GM19455 (cell line): ENCODE measurements at regions not wholly inside any gene's neighbourhood (a gene's known extent, or its start where the extent isn't known, plus 50 kb on each side); places are given as distances from the start of the nearest gene placed in this dataset.
"Not testable (repeated sequence)": the region's sequence is repeated elsewhere in the genome, so short reads cannot be mapped to it uniquely, and the experiment has no call there.

Experiments
- ATAC-seq: cut with Tn5 transposase; IDR thresholded peaks from one replicate; pipeline ENCODE4 v1.9.1; 2021; ENCODE audit not compliant: unreplicated experiment

DNA sequence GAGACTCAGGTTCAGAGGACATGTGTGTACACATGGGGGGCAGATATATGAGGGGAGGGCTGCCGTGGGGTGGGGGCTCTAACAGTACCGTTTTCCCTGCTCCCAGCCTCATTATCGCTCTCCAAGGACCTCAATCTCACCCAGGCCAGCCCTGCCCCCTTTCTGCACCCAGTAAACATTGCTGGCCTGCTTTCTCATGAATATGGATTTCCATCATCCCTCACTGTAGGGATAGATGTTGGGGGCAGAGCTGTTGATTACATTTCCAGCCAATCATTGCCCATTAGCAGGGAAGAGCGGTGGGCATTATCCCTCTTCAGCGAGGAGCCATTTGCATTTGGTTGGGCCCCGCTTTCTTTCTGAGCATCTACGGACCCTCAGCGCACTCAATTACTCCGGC lies 273.8 kb downstream of the RPS6KC1 start:
- no peak for ATAC-seq

DNA sequence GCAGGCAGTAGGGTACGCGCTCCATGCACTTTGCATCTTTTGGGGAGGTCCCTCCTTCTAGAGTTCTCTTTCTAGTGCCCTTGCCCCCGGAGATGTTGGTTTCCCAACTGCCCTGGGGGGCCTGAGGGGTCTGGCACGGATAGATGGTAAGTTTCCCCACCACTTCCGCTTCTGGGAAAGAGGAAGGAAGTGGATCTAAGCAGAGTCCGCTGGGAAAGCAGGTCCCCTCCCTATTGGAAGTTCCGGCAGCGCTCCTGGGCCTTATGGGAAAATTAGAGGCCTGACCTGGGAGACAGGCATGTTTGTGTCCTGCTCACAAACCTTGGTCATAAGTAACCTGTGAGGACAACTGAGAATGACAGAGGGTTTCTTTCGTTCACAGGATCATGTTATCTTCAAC lies 274.4 kb downstream of the RPS6KC1 start:
- no peak for ATAC-seq

DNA sequence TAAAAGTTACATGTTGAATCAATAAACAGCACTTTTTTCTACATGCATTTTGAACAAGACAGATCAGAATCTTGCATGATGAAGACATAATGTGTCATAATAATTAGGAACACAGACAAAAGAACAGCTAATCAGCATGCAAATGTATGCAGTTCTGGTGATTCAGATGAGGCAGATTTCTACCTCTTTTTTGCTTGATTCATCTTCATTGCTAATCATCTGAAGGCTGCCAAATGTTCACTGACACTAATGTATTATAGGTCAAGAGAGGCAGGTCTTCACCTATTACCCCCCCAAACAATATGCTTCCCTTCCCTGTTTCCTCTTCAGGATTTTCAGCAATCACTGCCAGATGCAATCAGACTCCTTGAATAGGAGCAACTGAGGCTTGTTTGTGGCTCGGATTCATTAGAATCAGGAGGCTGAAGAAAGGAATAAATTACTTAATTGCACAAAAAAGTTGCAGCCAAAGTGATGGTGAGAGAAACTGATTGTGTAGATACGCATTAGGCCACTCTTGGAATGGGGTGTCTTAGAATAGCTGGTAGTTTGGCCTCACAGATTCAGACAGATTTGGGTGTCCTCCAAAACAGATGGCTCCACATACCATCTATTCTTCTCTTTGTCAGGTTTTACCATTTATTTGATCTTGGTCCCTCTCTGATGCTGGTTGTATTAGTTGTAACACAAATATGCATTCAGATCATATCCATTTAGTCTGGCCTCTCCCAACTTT lies 275.4 kb downstream of the RPS6KC1 start:
- no peak for ATAC-seq

DNA sequence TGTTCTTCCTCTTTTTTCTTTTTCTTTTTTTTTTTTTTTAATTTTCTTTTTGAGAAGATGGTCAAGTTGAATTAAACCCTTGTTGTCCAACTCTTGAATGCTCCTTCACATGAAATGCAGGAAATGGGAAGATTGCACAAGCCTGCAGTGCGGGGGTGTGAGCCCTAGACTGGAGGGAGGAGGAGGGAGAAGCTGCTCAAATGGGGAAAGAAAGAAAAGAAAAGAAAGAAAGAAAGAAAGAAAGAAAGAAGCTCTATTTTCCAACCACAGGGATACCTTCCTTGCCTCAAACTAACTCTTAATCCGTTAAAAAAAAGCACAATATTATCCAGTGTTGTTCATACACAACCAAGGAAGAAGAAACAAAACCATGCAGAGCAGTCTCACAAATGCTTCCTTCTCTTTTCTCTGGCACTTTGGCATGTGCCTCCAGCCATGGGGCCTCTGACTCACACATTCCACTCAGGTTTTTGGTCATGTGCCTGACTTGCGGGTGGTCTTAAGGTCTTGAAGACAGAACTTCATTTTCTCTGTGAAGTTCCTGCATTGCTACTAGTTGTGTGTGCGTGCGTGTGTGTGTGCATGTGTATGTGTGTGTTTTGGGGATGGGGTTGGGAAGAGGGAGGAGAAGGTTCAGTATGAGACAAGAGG lies 276.1 kb downstream of the RPS6KC1 start:
- ATAC-seq, result no peak

DNA sequence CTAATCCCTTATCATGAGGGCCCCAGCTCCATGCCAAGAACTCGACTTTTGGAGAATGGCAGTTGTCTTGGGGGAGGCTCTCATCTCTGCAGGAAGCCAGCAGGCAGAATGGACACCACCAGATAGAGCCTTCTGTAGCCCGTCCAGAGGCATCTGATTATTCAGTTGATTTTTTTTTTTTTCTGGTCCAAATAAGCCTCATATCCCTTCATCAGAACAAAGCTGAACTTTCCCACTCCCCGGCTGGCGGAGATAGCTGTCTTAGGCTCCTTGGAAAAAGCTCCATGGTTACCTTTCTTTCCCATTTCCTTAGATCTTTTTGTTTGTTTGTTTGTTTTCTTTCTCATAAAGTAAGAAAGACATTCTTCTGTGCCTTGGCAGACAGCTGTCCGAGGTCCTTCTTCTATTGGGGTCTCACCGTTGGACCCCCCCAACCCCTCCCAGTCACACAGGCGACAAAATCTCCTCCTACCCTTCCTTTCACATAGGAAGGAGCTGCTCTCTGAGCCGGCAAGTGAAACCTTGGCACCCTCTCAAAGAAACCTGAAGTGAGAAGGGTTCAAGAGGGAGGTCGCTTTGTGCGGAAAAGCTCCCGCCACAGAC lies 278.5 kb downstream of the RPS6KC1 start:
- ATAC-seq, result no peak

DNA sequence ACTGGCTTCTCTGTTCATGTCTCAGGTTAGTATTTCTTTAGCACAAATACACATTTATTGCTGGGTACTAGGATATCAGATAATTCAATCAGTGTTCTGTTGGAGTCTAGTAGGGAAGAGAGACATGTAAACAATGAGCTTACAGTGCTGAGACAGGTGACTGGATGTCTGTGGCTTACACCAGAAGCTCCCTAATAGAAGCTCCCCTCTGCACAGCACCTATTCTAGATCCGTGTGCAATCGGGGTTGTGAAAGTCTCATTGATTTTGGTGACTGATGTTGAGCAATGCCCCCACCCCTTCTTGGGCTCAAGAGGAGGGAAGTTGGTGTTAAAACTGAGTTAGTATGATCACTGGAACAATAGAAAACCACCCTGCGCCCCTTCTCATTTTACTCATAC lies 279.2 kb downstream of the RPS6KC1 start:
- no peak for ATAC-seq

DNA sequence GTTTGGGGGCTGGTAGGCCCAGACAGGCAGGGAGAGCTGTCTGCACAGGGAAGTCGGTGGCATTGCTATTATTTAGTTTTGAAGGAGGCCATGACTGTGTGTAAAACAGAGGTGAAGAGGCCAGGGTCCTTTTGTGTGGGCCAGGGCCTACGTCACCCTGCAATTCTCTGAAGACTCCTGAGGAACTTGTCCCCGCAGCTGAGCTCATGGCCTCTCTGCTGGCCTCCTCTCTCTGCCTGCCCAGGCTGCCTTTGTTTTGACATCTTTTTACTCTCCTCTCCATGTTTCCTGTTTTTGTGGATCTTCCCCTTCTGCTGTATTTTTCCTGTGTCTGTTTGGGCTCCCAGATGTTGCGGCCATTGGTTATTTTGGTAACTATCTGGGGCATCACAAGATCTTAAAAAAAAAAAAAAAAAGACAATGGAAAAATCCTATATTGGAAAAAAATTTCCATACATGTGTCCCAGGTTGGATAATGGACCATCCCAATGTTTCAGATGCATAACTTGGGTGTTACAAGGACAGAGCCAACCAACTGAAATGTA lies 280.7 kb downstream of the RPS6KC1 start:
- no peak for ATAC-seq

DNA sequence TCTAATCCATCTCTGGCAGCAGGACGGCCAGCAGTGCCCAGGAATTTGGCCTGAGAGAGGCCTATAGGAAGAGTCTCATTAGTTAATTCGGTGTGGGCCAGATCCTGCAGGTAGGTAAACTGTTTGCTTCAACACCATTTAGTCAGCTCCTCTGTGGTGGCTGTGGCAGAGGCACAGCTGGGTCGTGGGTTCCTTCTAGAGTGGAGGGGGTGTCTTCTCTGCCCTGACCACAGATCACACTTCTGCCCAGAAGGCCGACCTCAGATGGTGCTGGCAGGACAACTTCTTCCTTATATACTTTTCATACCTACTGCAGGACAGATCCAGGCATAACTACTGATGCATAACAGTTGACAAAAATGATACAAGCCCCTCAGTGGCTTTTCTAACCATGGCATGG lies 281.4 kb downstream of the RPS6KC1 start:
- ATAC-seq, result no peak

DNA sequence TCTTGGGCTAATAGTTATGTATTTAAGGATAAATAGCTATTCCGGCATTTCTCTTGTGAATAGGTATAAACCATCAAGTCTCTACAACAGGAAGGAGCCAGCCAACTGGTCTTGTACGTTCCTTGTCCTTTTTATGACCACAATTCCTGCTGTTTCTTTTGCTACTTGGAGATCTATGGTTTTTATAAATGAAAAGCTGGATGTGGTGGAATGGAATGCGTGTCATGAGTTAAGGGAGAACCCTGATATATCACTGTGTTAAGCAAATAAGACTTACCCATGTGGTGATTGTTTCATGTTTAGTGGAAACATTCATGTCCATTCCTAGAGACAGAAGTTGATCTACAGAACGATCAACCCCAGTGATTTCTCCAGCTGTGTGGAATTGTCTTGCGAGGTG lies 282.1 kb downstream of the RPS6KC1 start:
- ATAC-seq, result no peak

DNA sequence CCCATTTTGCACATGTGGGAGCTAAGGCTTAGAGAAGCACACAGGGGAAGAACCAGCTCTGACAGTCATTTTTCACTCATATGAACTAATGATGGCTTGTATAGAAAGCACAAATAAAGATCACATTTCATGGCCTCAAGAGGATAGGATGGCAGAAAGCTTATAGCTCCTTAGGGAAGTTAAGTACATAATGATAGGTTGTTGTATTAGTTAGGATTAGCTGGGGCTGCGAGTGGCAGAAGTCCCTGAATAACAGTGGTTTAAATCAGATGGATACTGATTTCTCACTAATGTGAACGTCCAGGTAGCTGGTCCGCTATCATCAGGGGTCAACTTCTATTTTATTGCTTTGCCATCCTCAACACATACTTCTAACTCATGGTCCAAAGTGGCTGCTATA lies 284.0 kb downstream of the RPS6KC1 start:
- no peak for ATAC-seq

DNA sequence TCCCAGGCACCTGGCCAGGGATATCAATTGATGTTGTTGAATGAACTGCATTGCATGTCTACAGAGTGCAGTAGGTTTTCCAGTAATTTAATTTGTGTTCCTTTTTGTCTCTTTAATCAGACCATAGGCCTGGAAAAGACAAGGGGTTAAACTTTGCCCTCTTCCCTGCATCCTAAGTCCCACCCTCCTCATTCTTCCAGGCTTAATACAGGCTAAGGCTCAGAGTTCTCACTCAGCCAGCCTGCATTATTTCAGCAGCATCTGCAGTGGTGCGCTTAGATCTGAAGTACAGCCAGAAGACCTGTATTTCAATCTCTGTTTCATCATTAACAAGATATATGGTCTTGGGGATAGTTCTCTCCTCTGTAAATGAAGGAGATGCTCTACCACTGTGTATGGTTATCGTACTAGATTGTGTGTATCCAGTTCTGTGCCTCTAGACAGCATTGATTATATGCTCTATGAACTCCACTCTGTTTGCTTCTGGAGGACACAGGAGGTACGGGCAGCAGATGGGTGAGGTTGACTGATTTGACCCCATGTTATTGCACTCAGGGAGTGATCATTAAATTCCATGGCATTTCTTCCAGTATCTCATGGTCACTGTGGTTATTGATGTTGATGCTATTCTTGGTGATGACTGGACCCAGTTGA lies 286.1 kb downstream of the RPS6KC1 start:
- ATAC-seq, result no peak

DNA sequence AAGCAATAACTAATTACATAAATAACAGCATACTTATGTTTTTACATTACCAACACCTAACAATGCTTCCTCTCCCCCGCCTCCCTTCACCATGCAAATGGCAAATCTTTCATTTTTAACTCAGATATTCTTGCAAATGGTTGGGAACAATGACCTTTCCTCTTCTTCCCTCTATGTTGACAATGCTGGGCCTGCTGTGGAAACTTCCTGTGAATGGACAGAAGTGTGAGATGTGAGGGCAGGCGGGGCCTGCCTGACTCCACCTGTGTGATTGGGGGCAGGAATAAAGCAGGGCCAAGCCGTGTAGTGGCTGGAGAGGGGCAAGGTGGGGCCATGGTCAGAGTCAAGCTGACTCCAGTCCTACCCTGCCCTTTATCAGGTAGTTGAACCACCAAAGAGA lies 289.6 kb downstream of the RPS6KC1 start:
- ATAC-seq, result no peak

DNA sequence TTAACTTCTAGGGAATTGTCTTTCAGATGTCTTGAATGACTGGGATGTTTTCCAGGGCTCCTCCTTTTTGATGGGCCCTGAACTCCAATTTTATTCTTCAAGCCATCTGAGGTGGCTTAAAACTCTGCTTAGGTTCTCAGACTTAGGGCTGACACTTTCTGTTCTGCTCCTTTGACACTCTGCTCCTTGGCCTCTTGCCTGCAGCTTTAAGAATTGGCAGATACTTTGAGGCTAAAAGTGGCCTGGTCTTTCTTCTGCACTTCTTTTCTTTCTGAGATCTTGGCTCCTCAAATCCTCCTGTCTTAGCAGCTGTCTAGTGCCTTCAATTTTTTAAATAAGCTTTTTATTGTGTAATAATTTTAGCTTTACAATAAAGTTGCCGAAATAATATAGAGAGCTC lies 294.6 kb downstream of the RPS6KC1 start:
- ATAC-seq, result no peak

DNA sequence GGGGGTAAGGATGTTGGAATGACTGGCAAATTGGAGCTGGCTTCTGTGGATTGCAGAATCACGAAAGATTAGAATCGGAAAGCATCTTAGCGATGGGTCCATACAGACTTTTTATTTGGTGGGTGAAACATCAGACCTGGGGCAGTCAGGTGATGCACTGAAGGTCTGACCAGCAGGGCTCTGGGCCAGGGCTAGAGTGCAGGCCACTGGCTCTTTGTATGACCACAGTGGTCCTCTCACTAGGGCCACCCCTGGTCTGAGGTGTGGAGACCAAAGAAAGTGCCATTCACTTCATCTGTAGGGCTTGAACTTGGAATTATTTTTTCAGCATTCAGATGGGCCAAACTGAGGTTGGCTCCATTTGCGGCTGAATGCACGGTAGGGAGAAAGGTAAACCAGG lies 306.4 kb downstream of the RPS6KC1 start:
- no peak for ATAC-seq

DNA sequence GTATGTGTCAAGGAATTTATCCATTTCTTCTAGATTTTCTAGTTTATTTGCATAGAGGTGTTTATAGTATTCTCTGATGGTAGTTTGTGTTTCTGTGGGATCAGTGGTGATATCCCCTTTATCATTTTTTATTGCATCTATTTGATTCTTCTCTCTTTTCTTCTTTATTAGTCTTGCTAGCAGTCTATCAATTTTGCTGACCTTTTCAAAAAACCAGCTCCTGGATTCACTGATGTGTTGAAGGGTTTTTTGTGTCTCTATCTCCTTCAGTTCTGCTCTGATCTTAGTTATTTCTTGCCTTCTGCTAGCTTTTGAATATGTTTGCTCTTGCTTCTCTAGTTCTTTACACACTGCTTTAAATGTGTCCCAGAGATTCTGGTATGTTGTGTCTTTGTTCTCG lies 307.3 kb downstream of the RPS6KC1 start:
- ATAC-seq, result not testable (repeated sequence)

DNA sequence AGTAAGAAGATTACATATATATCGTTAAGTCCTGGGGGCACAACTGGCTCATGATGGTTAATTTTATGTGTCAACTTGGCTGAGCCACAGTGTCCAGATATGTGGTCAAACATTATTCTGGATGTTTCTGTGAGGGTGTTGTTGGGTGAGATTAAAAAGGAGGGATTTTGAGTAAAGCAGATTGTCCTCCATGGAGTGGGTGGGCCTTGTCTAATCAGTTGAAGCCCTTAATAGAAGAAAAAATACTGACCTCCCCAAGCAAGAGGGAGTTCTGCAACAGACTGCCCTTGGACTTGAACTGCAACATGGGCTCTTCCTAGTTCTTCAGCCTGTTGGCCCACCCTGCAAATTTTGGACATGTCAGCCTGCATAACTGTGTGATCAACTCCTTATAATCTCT lies 311.6 kb downstream of the RPS6KC1 start:
- no peak for ATAC-seq

DNA sequence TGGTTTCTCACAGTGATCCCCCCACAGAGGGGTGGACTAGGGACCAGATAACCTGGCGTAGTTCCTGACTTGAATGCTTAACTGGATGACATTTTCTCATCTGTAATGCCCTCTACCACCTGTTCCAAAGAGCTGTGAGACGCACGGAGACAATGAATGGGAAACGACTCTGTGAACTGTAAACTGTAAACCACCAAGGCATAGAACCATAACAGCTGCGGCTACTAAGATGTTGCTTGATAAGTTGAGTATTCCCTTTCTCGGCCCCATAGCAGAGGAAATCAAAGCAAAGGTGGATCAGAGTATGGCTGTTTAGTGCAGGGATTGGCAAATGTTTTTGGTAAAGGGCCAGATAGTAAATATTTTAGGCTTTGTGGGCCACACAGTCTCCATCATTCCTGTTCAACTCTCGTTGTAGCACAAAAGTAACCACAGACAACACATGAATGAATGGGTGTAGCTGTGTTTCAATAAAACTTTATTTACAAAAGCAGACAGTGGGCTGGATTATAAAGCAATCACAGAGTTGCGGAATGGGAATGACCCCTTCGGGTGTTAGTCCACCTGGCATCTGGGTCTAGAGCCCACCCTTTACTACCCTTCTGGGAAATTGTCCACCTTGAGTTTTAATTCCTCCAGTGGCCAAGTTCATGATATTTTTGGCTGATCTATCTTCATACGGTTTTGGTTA lies 315.2 kb downstream of the RPS6KC1 start:
- no peak for ATAC-seq

DNA sequence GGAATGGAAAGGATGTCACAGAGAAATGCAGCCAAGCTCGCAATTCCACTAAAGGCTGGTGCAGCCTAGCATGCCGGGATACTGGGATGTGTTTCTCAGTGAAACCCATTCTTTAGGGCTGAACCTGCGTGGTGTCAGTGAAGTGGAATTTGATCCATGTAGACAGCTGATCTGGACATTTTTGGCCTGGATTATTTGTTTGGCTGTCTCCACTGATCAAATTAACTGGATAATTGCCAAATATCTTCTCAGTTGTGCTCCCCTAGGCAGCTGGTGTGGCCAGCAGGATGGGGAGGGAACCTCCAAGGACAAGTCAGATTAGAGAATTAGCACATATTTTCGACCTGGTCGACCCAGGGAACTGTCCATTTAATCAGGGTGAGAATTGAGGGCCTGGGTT lies 318.4 kb downstream of the RPS6KC1 start:
- no peak for ATAC-seq

DNA sequence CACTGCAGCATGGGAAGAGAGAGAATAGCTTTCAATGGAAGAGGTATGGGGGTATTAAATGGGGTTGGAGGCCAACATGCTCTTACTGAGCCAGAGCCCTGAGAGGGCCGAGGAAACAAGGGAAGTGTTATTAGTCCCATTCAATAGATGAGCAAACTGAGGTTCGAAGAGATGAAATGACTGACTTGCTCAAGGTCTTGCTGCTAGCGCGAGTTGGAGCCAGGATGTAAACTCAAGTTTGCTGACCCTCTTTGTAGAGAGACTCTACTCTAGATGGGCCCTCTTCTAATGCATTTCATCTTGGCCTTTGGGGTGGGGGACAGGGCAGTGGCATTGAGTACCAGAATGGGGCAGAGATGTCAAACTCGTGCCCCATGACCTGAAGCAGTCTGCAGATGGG lies 319.5 kb downstream of the RPS6KC1 start:
- ATAC-seq, result no peak

DNA sequence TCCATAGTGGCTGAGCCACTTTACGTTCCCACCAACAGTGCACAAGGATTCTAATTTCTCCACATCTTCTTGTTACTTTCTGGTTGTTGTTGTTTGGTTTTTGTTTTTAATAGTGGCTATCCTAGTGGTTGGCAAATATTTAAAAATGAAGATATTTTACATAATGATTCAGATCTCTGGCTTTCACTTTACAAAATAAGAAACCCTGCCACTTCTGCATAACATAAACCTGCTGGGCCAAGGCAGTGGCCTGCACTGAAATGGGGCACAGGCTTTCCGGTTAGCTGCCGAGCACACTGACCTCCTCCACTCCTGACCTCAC lies 320.4 kb downstream of the RPS6KC1 start:
- no peak for ATAC-seq
